Activated naive CD8-positive, alpha-beta T cell treated with anti-CD3 and anti-CD28 coated beads for 36 hours (primary cell): ENCODE measurements at regions not wholly inside any gene's neighbourhood (a gene's known extent, or its start where the extent isn't known, plus 50 kb on each side); places are given as distances from the start of the nearest gene placed in this dataset.
"Not testable (repeated sequence)": the region's sequence is repeated elsewhere in the genome, so short reads cannot be mapped to it uniquely, and the experiment has no call there.

Experiments
- DNase-seq: peaks from one replicate; pipeline ENCODE4 v3.0.0; 2021
- H3K27ac Mint-ChIP-seq: one replicate; pipeline ENCODE4 v1.8.0; 2022; ENCODE audit warnings: mild to moderate bottlenecking, moderate library complexity, mixed read lengths
- H3K27me3 Mint-ChIP-seq: one replicate; pipeline ENCODE4 v1.8.0; 2022; ENCODE audit warnings: mild to moderate bottlenecking, mixed read lengths
- H3K36me3 Mint-ChIP-seq: one replicate; pipeline ENCODE4 v1.8.0; 2021; ENCODE audit warnings: mild to moderate bottlenecking, mixed read lengths
- H3K4me1 Mint-ChIP-seq: one replicate; pipeline ENCODE4 v1.8.0; 2021; ENCODE audit warnings: mixed read lengths
- H3K4me3 Mint-ChIP-seq: one replicate; pipeline ENCODE4 v1.8.0; 2022; ENCODE audit warnings: mild to moderate bottlenecking, moderate library complexity, mixed read lengths
- H3K9me3 Mint-ChIP-seq: one replicate; pipeline ENCODE4 v1.8.0; 2022; ENCODE audit warnings: mixed read lengths

- DNase-seq = peak; percentile 10
- no peak overlapping the region for H3K27ac Mint-ChIP-seq
- H3K4me1 Mint-ChIP-seq = no peaks in the 10 kb centered on the region
These were observed 133.4 kb downstream of the MACC1 start for GRCh38 chr7:20083781-20084180.

DNA sequence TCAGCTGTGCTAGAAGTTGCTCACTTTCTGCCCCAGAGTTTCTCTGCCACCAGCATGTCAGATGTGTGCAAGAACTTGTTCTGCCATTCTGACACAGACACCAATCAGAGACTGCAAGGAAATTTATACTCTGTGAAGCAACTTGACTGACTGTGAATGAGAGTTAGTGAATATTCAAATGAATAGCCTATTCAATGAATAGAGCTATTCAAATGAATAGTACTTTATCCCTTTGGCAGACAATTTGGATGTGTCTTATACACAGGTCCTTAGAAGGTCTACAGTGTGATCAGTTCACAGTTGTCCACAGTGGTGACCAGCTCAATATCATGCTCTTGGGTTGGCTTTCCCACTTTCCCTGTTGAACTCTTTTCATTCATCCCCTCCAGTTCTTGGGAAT, 138.1 kb downstream of the MACC1 start:
- Mint-ChIP-seq H3K4me1 (no peaks in the 10 kb centered on the region), H3K27ac (no peak overlapping the region), H3K4me3 (no peak overlapping the region), H3K9me3 (peaks cover 2% of the 10 kb centered on the region), H3K36me3 (no peaks in the 10 kb centered on the region), H3K27me3 (peaks cover 4% of the 10 kb centered on the region)
- no peak for DNase-seq

More at GRCh38 chr7:20083781-20084180, 133.4 kb downstream of the MACC1 start:
- Mint-ChIP-seq H3K36me3 (no peaks in the 10 kb centered on the region), H3K27me3 (peaks cover 4% of the 10 kb centered on the region), H3K9me3 (peaks cover 4% of the 10 kb centered on the region), H3K4me3 (no peak overlapping the region)

GRCh38 chr7:20076835-20077234, 140.3 kb downstream of the MACC1 start:
- Mint-ChIP-seq H3K27me3 (no peaks in the 10 kb centered on the region), H3K9me3 (peaks cover 4% of the 10 kb centered on the region), H3K4me1 (no peaks in the 10 kb centered on the region), H3K27ac (no peak overlapping the region), H3K4me3 (no peak overlapping the region), H3K36me3 (no peaks in the 10 kb centered on the region)
- no peak for DNase-seq

DNA sequence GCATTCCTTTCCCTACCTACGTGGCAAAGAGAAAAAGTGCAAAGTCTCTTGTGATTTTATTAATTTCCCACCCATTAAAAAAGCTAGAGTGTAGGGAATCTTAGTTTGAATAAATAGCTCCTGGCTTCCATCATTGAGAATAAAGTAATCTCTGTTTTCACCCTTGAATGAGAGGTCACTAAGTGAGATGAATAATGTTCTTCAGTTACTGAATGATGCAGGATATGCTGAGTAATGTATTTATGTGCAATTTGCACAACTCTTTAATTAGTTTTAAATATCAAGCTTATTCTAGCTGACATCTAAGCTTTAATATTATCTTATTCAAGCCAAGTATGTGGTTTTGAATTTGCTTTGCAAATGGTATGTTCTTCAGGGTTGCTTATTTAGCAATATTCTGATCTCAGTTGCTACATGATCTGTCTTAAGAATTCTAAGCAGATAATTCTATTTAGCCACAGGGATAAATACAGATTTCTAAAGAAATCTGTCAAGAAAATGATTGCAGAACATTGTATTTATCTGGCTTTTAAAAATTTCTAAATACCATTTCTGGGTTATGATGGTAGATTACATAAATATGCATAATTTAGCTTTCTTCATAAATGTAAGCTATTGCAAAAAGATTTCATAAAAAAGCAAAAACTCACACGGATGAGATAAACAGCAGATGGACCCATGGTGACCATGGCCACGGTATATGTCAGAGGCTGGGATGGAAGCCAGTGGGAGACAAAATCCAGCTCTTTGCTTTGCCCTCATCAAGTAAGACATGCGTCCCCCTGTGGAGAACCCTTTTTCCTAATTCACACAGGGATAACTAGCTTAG, 141.0 kb downstream of the MACC1 start:
- Mint-ChIP-seq H3K4me3 (no peak overlapping the region), H3K9me3 (peaks cover 4% of the 10 kb centered on the region), H3K27ac (no peak overlapping the region), H3K4me1 (no peaks in the 10 kb centered on the region), H3K27me3 (no peaks in the 10 kb centered on the region), H3K36me3 (no peaks in the 10 kb centered on the region)
- no peak for DNase-seq

DNA sequence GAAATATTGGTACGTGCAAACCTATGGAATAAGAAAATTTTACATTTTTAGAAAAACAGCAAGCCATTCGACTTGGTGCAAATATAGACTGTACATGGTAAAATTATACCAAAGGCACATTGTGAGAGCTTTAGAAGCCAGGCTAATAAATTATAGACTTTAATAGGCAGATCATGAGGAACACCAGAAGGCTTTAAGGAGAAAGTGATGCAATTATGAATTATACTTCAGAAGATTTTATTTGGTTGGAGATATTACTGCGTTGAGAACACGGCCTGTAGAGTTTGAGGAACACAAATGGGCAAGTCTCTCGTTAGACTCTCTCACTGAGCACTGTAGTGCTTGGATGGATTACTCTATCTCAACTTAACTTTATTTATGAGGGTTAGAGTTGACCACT, 141.7 kb downstream of the MACC1 start:
- no peak overlapping the region for H3K27ac Mint-ChIP-seq
- no peak for DNase-seq
- H3K27me3 Mint-ChIP-seq = no peaks in the 10 kb centered on the region
- peaks cover 4% of the 10 kb centered on the region for H3K9me3 Mint-ChIP-seq
- no peak overlapping the region for H3K4me3 Mint-ChIP-seq
- no peaks in the 10 kb centered on the region for H3K36me3 Mint-ChIP-seq
- no peaks in the 10 kb centered on the region for H3K4me1 Mint-ChIP-seq

GRCh38 chr7:20068004-20068403, 149.2 kb downstream of the MACC1 start:
- H3K4me3 Mint-ChIP-seq, H3K9me3 Mint-ChIP-seq, H3K27ac Mint-ChIP-seq, H3K36me3 Mint-ChIP-seq, DNase-seq, H3K27me3 Mint-ChIP-seq: not testable (repeated sequence)
- peaks cover 12% of the 10 kb centered on the region for H3K4me1 Mint-ChIP-seq

GRCh38 chr7:20064974-20065862, 152.0 kb downstream of the MACC1 start:
- peak; percentile 38 for DNase-seq
- peaks cover 12% of the 10 kb centered on the region for H3K4me1 Mint-ChIP-seq
- H3K4me3 Mint-ChIP-seq = no peak overlapping the region
- H3K36me3 Mint-ChIP-seq = no peaks in the 10 kb centered on the region
- H3K9me3 Mint-ChIP-seq = peaks cover 2% of the 10 kb centered on the region
- H3K27me3 Mint-ChIP-seq = no peaks in the 10 kb centered on the region
- no peak overlapping the region for H3K27ac Mint-ChIP-seq

DNA sequence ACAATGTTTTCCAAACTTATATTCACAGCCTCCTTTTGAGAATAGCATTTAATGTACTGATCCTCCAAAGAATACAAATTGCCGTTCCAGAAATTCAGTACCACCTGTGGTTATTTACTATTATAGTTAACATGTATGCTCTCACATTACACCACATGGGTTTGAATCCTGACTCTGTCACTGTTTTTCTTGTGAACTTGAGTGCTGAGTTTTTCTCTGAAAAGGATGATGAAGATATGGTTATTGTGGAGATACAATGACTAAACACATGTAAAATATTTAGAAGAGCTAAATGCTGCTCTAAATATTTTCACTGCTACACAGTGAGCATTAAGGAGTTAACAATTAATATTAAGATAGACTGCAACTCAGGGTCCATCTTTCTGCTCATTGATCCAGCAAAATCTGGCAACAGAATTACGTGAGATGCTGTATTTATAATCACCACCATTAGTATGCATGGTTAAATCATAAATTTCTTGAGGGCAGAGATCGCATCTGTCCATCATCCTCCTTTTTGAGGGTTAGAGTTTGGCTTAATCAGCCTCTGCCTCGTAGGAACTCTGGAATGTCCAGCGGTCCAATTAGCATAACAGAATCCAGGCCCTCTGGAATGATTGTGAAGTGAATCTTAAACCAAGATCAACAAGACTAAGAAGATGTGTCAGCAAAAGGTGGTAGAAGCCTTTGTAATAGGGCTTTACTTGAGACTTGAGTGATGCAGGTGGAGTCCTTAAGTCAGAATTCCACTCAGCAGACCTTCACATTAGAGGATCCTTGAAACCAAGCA, 152.8 kb downstream of the MACC1 start:
- Mint-ChIP-seq H3K4me1 (peaks cover 12% of the 10 kb centered on the region), H3K4me3 (no peak overlapping the region), H3K27ac (no peak overlapping the region), H3K27me3 (peaks cover 5% of the 10 kb centered on the region), H3K36me3 (no peaks in the 10 kb centered on the region), H3K9me3 (peaks cover 2% of the 10 kb centered on the region)
- DNase-seq = no peak

DNA sequence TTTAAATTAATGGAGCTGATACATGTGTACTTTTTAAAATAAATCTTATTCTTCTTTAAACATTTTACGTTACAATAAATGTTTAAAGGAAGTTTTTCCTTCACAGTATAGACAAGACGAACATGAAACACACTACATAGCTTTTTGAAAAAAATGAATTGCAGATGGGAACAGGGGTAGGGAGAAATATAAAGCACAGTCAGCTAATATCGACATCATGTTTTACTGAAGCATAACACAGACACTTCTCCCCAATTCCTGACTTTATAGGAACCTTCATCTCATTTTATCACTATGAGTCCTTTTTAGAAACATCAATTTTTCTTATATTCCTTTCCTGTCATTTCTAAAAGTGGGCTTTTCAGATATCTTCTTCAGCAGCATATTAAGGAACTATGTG, 153.5 kb downstream of the MACC1 start:
- Mint-ChIP-seq H3K36me3 (no peaks in the 10 kb centered on the region), H3K9me3 (peaks cover 2% of the 10 kb centered on the region), H3K27me3 (peaks cover 5% of the 10 kb centered on the region), H3K27ac (no peak overlapping the region), H3K4me1 (peaks cover 12% of the 10 kb centered on the region), H3K4me3 (no peak overlapping the region)
- DNase-seq = no peak

GRCh38 chr7:20062932-20063331, 154.3 kb downstream of the MACC1 start:
- H3K36me3 Mint-ChIP-seq = no peaks in the 10 kb centered on the region
- no peak for DNase-seq
- peaks cover 12% of the 10 kb centered on the region for H3K4me1 Mint-ChIP-seq
- peaks cover 5% of the 10 kb centered on the region for H3K27me3 Mint-ChIP-seq
- H3K4me3 Mint-ChIP-seq = no peak overlapping the region
- H3K9me3 Mint-ChIP-seq = peaks cover 2% of the 10 kb centered on the region
- H3K27ac Mint-ChIP-seq = no peak overlapping the region

DNA sequence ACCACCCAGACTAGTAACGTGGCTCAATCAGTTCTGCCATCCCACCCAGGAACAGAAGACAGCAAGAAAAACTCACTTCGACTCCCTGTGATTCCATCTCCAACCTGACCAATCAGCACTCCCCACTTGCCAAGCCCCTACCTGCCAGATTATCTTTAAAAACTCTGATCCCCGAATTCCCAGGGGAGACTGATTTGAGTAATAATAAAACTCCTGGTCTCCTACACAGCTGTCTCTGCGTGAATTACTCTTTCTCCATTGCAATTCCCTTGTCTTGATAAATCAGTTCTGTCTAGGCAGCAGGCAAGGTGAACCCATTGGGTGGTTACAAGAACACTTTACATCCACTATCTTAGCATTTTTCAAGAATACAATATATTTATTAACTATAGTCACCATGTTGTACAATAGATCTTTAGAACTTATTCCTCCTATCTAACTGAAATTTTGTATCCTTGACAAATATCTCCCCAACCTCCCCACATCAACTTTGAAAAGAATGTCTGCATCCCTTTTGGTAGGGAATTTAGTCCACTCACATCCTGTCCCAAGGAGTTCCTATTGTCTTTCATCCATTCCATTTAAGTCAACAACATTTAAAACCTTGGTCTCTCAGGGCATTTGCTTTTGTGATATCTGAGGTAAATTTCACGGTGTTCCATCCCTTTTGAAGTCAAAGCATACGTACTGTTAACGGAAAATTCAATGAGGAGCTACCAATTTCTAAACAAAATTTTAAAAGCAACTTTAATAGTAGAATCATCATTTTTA, 163.7 kb downstream of the MACC1 start:
- Mint-ChIP-seq H3K27me3 (peaks cover 6% of the 10 kb centered on the region), H3K36me3 (no peaks in the 10 kb centered on the region), H3K9me3 (peaks cover 1% of the 10 kb centered on the region), H3K4me3 (no peak overlapping the region), H3K4me1 (no peaks in the 10 kb centered on the region), H3K27ac (no peak overlapping the region)
- DNase-seq = no peak

DNA sequence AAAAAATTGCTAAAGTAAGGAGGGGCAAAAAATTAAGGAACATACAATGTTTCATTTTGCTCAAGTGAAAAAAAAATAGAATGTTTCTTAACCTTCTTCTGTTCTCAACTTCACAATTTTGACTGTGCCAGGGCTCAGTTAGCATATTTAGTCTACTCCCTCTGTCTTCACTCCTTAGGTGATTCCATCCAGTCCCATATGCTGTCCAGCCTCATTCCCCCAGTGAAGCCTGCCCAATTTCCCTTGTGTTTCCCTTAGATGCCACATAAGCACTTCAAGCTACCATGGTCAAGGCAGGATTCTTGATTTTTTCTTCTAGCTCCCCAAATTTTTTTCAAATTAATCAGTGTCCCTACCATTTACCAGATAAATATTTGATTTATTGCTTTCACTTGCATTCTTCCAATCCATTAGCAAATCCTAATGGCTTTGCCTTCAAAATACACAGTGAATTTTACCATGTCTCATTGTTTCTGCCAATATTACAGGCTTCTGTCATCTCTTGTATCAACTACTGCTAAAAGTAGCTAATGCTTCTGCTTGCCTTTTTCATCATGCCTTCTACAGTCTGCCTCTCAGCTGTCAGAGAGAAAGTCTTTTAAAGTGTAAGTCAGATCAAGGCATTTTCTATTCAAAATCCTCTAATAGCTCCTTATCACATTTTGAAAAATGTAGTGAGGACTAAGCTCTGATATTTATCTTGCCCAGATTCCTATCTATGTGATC, 166.8 kb downstream of the MACC1 start:
- Mint-ChIP-seq H3K9me3 (peaks cover 1% of the 10 kb centered on the region), H3K27ac (no peak overlapping the region), H3K27me3 (peaks cover 6% of the 10 kb centered on the region), H3K36me3 (no peaks in the 10 kb centered on the region), H3K4me1 (no peaks in the 10 kb centered on the region), H3K4me3 (no peak overlapping the region)
- DNase-seq = no peak

DNA sequence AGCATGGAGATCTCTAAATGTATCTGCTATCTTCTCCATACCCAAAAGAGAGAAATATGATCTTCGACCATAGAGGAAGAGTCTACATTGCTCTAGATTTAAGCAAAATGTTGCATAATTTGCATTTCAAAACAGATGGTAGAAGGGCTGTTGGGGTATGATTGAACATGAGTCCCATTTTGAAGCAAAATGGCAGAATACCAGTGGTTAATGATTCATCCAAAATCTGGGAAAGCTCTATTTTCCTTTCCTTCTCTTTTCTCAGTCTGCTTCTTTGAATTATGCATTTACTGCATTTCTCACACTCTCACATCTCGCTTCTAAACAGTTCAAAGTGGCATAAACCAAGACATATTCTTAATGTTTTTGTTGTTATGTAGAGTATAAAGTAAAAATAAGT, 178.5 kb downstream of the MACC1 start:
- no peak for DNase-seq
- Mint-ChIP-seq H3K27ac (no peak overlapping the region), H3K9me3 (no peaks in the 10 kb centered on the region), H3K36me3 (no peaks in the 10 kb centered on the region), H3K27me3 (no peaks in the 10 kb centered on the region), H3K4me3 (no peak overlapping the region), H3K4me1 (no peaks in the 10 kb centered on the region)
